Stimulated activated CD8-positive, alpha-beta memory T cell treated with anti-CD3 and anti-CD28 coated beads, Interleukin-7, amount 100 ng/mL, for 24 hours (primary cell): ENCODE measurements at regions not wholly inside any gene's neighbourhood (a gene's known extent, or its start where the extent isn't known, plus 50 kb on each side); places are given as distances from the start of the nearest gene placed in this dataset.
"Not testable (repeated sequence)": the region's sequence is repeated elsewhere in the genome, so short reads cannot be mapped to it uniquely, and the experiment has no call there.

Experiments
- DNase-seq: peaks from one replicate; pipeline ENCODE4 v3.0.0-alpha.2; 2020; ENCODE audit warnings: low read depth

DNA sequence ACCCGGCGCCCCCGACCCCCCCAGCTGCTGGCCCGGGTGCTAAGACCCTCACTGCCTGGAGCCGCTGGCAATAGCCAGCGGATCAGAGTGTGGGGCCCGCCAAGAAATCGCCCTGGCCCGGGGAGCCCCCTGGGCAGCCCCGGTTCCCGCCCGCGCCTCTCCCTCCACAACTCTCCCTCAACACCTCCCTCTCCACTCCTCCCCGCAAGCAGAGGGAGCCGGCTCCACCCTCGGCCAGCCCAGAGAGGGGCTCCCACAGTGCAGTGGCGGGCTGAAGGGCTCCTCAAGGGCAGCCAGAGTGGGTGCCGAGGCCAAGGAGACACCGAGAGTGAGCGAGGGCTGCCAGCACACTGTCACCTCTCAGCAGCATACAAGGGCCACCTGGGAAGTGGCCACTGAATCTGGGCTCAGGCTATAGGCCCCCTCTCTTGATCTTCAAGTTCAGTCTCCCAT lies 385.5 kb downstream of the SEC14L1 start:
- no peak for DNase-seq

DNA sequence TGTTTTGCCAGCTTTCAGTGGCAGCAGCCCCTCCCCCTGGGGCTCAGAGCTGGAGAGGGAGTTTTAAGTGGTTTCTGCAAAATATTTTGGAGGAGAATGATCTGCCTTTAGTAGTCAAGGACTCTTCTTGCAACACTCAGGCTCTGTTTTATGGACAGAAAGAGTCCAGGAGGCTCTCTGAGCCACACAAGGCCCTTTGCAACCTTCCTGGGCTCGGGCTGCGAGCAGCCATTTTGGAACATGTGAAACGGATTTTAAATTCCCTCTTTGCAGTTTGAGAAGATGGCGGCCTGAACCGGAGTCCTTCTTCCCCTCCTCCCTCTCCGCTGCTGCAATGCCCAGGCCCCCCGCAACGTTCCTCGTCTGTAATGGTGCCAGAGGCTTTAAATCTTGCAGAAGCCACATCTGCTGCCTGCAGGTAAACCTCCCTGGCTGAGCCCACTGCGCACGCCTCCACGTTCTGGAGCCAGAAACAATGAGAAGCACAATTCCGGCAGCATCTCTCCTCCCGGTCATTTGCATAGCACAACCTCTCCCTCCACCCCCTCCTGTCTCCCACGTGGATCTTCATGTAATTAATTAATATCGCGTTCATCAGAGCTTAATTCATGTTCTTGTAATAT lies 386.1 kb downstream of the SEC14L1 start:
- DNase-seq, result no peak

DNA sequence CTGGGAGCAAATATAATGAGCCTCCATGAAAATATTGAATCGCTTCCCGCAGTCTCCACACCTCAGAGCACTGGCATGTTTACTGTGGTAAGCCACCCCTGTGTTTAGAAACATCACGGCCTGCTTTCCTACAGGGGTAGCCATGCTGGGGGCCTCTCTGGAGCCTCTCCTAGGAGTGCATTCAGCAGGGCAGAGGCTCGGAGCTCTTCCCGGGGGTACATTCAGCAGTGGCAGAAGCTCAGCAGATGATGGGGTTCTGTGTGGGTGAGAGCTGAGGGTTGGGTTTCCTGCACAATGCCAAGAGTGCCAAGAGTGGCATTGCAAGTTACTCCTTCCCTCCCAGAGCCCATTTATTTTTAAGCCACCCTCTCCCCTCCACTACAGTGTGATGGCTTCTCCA lies 386.6 kb downstream of the SEC14L1 start:
- DNase-seq, result no peak

DNA sequence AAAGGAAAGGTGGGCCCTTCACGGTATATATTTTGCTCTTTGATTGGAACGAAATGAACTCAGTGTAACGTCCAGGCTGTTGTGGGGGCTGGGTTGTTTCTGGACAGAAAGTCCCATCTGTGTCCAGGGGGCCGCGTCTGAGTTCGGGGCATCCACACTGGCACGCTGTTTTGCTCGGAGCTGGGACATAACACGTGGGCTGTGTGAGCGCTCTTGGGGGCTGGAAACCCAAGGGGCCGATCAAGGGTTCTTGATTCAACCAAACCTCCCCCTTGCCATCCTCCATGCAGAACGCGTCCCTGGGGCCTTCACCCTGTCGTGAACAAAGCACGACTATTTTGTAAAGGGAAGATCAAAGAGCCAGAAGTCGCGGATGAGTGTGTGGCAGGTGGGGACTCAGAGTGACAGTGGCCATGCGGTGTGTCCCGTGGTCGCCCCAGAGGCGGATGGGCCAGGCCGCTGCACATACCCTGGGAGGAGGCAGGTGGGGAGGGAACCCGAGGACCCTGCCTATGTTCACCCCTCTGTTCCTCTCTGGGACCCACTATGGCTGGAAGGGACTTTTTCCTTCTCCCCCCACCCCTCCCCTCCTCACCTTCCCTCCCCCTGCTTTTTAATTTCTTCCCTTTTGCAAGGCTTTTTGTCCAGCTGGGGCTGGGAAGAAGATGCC lies 387.2 kb downstream of the SEC14L1 start:
- no peak for DNase-seq

DNA sequence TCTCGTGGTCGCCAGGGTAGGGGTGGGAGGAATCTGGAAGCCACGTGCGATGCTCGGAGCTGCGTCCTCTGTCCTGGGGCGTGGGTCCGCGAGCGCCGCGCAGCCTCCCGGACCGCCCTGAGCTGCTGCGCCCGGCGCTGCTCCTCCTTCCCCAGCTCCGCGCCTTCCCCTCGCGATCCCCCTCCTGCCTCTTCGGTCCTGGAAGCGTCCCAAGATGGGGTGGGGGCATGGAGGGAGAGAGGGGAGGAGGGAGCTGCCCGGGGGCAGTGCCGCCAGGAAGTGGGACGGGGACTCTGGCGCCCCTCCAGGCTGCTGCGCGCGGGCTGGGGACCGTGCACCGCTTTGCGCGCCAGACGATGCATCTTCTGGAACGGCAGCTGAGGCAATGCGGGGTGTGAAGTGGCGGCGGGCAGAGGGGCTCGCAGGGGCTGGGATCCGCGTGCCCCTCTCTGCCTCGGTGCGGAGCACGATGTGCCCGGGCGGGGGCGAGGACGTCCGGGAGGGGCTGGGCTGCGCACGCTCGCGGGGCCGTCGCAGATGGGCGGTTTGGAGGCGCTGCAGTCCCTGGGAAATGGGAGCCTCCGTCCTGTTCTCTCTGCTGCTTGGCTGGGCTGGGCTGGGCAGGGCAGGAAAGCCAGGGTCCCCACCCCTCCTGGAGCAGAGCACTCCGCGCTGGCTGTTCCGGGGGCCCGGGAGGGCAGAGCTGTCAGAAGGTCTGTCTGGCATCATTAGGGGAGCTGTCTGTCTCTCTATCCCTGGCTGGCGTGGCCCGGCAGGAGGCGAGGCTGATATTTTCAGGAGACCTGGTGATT lies 388.0 kb downstream of the SEC14L1 start:
- peak; percentile 8 for DNase-seq

DNA sequence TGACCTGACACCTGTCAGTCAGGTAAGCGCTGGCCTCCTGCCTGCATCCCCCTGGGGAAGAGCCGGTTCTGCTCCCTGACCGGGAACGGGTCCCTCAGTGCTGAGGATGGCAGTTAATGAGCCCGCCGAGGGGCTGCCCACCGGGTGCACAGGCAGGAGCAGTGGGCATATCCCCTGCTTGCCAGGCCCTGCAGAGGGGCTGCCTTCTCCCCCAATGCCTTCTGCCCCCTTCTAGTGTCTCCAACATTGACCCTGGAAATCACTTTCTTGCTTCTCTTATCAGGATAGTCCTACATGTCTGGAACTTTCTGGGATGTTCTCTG lies 388.5 kb downstream of the SEC14L1 start:
- no peak for DNase-seq

DNA sequence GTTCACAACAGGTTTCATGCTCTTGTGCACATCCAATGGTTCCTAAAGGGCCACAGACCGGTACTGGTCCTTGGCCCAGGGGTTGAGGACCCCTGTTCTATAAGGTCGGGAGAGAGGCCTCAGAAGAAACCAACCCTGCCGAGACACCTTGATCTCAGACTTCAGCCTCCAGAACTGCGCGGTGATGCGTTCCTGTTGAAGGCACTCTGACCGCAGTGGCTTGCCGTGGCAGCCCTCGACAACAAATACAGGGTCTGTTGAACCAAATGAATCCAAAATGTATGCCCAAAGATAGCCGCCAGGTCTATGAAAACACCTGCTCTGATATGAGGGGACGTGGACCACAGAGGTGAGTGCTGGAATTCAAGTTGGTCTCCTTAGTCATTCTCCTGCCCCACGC lies 389.8 kb downstream of the SEC14L1 start:
- DNase-seq, result no peak

DNA sequence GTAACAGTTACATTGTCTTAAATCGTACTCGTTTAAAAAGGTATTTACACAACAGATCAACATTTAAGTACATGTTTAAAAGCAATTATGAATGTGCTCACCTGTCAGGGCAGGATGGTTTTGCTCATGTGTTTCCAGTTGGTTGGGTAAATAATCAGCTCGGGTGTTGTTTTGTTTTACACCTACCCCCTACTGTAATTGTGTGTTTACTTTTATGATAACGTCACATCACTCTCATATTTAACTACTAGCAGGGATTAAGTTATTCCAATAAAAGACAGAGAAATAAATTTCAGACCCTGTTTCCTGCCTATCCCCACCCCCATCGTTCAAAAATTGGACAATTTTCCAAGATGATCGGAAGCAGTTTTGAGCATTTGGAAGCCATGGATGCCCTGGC lies 390.2 kb downstream of the SEC14L1 start:
- no peak for DNase-seq

DNA sequence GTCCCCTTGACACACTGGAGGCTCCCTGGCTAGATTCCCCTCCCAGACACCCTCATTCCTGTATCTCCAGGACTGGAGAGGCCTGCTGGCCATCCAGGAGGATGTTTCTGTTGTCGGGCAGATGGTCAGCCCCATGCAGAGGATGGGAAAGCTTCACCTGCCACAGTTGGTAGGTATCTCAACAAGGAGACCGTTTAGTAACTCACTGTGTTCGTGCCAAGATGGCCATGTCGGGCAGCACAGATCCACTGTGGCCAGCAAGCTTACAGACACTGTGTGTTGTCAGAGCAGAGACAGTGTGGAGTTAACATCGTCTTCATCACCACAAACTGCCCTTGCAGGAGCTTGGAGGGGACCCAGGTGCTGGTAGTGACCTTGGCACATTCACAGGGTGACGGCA lies 390.9 kb downstream of the SEC14L1 start:
- no peak for DNase-seq

DNA sequence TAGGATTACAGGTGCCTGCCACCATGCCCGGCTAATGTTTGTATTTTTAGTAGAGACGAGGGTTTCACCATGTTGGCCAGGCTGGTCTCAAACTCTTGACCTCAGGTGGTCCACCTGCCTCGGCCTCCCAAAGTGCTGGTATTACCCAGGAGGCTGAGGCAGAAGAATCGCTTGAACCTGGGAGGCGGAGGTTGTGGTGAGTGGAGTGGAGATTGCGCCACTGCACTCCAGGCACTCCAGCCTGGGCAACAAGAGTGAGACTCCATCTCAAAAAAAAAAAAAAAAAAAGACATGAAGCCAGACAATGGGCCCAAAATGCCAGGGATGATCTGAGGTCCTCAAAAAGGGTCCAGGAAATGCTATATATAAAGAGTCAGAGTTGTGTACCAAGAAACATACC lies 392.9 kb downstream of the SEC14L1 start:
- DNase-seq, result not testable (repeated sequence)

DNA sequence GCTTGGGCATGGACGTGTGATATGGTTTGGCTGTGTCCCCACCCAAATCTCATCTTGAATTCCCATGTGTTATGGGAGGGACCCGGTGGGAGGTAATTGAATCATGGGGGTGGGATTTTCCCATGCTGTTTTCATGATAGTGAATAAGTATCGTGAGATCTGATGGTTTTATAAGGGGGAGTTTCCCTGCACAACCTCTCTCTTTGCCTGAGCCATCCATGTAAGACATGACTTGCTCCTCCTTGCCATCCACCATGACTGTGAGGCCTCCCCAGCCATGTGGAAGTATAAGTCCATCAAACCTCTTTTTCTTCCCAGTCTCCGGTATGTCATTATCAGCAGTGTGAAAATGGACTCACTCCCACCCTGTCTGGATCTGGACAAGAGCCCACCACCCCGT lies 393.4 kb downstream of the SEC14L1 start:
- DNase-seq, result no peak

DNA sequence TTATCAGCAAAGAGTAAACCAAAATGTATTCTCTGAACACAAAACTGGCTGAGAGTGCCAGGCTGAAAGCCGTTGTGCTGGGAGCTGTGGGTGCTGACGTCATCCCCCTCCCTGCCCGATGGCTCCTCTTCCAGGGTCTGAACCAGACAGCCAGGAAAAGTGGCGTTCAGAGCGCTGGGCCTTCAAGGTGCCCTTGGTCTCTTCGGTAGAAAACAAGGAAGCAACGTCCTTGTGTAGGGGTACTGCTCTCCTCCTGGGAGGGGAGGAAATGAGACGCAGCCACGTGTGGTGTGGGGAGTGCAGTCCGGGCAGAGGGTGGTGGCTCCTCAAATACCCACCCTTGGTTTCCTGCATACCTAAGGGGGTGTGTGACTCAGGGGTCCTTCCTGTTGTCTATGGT lies 394.7 kb downstream of the SEC14L1 start:
- no peak for DNase-seq

DNA sequence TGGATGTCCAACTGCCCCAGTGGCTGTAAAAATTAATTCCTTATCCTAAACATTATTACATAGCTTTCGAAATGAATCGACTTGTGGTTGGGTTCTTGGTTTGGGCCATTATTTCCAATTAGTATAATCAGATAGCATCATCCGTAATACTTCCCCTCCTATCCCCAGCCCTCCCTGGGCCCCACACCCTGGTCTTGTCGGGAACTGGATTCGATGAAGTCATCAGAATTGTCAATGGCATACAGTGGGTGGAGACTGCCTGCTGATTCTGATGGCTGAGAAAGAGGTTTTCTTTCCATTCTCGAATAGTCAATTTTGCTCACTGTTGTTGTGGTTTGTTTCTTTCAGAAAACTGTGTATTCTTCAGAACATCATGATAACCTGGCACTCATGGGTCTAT lies 395.1 kb downstream of the SEC14L1 start:
- DNase-seq, result no peak

DNA sequence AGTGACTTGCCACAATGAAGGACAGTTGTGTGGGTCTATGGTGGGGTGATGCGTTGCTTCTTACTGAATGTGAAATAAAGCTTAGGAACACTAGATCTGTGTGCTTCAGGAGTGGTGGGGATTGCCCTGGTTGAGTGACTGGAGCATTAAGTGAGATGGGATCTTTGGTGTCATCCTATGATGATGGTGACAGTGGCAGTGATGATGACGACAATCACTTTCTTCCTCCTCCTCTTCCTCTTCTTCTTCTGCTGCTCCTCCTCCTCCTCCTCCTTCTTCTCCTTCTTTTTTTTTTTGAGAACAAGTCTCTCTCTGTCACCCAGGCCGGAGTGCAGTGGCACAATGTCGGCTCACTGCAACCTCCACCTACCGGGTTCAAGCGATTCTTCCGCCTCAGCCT lies 396.8 kb downstream of the SEC14L1 start:
- no peak for DNase-seq

DNA sequence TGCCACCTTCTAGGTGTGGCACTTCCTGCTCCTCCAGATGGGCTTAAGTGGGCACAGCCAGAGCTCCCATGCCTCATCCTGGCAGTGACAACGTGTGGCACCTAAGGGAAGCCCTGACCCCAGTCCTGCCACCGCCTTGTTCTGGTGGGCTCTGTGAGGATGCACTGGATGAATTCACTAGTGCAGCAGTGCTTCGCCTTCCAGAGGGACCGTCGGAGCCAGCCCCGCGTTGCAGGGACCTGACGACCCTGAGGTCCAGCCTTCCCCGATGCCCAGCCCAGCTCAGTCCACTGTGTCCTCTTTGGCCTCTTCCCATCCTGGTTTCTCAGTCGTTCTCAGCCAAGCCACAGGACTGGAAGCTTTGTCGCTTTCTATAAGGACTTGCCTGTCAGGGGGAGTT lies 399.8 kb downstream of the SEC14L1 start:
- DNase-seq, result no peak

DNA sequence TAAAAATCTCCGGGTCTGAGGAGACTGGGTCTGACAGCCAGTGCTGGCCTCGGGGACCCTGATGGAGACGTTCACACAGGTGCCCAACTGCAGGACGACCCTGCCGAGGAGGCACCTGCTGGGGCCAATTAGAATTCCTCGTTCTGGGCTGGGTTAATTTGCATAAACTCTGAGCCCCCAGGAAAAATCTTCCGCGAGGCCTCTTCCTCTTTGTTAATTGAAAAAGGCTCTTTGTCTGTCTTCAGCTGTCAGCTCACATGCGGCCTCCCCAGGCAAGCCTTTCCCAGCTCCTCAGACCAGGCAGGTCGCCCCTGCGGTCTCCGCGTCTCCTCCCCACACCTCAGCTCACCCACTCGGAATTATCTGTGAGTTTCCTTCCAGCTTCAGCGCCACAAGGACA lies 400.2 kb downstream of the SEC14L1 start:
- DNase-seq, result no peak

DNA sequence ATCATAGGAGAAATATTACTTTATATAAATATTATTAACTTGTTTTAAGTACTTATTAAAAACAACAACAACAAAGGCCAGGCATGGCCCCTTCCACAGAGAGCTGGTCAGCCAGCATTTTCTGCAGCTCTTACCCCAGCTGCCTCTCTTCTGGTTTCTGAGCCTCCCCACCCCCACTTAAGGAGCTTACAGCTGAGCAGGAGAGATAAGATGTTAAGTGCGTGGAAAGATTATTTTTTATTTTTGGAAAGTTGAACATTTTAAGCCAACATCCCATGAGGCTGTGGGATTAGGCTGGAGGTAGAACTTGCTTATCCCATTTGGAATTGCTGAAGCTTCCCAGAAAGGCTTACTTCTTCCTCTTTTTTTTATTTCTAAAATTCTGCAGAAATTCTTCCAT lies 401.2 kb downstream of the SEC14L1 start:
- DNase-seq, result no peak

DNA sequence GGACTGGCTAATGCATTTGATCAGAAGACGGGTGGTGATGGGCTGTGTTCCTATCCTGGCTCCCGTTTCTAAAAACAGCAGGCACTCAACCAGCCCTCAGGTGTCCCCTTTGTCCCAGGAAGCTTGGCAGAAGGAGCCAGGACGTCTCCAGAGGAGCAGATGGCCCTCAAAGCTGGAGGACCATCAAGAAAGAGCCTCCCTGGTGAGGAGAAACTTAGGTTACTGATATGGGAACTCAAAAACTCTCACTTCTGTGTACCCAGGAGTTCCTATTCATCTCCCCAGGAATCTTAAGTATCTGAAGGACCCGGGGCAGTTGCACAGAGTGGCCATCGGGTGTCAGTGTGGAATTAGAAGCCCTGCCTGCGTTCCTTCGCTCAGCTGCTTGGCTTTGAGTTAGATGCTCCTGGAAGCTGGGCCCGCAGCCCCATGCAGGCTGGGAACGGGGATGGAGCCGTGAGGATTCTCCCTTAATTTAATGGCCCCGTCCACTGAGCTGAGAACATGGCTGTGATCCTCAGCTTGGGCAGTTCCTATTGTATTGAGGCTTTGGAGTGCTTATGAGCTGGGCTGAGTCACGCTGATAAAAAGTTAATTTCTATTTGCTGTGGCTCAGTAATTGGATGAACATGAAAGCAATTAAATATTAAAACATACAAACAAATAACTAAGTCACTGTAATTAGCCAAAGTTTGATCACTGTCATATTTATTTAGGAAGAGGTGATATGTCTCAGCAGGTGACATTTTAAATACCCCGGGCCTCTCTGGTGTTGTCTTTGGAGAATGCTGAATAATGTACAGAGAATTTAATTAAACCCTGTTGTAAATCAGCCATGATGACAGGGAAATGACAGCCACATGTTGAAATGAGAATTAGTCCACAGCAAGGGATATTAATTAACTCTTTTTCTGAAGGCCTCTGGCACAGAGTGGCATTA lies 402.1 kb downstream of the SEC14L1 start:
- DNase-seq, result peak; percentile 34

DNA sequence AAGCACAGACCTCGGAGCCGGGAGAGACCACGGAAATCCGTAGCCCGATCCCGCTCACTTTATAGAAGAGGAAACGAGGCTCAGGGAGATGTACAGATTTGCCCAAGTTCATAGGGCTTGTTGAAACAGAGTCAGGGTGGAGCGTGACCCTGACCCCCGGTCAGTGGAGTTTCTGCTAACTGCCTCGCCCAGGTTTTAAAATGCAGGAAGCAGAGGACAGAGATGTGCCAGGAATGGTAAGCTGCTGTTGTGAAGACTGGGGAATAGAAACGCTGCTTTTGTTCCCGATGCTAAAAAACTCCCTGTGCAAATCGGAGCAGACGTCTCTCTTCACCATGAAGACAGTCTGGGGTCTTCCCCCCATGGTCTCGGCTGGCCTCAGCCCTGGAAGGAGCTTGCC lies 403.0 kb downstream of the SEC14L1 start:
- no peak for DNase-seq

DNA sequence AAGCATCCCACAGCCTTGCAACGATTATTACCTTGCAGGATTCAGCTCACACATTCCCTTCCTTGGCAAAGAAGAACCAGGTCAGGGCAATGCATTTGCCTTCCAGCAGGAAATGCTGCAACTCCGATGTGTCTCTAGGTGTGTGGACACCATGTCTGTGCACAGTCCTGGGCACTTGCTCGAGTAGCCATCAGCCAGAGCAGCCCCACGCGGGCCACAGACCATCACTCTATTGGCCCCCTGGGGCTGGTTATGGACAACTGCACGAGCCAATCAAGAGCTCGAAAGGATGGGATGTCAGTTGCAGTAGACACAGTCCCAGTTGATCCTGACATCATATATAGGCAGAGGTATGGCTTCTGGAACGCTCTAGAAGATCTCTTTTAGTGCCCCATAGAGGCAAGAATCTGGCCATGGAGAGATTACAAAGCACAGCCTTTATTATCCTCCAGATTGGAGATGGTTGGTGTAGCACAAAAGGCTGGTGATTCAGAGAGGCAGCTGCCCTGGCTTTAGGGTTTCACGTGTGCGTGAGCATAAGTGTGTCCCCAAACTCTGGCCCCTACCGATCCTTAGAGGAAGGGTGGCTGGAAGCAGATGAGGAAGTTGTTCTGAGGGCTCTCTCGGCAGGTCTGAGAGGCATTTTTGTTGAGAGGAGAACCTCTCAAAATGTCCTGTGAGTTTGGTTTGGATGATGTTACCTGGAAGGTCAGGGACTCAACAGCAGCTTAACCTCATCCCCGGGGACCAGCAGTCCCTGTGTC lies 403.8 kb downstream of the SEC14L1 start:
- no peak for DNase-seq

DNA sequence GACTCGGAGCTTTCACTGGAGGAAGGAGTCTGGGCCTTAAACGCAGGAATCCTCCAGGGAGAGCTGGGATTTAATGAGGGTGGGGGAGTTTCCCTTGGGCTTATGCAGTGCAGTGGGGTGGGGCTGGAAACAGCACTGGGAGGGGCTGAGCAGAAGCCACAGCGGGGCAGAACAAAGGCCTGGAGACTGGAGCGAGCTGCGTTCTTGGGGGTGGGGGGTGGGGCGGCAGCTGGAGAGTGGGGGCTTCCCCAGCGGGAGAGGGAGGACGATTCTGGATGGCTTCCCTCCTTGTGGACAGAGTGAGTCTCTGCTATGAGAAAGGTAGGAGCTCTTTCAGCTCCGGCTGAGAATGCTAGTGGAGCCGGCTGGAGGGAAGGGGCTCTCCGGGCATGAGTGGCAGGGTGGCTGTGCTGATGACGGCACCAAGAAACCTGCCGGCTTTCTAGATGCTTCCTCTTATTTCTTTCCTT lies 406.0 kb downstream of the SEC14L1 start:
- DNase-seq, result no peak
